Nephron (organoid): ENCODE measurements at regions not wholly inside any gene's neighbourhood (a gene's known extent, or its start where the extent isn't known, plus 50 kb on each side); places are given as distances from the start of the nearest gene placed in this dataset.

Source experiments
- H3K27ac Mint-ChIP-seq, 3 experiments: 2 replicates each; pipeline ENCODE4 v1.8.0; 2020; ENCODE audit warnings: mixed read lengths in 3 of 3, mild to moderate bottlenecking in 2 of 3, moderate library complexity in 1 of 3
- H3K27me3 Mint-ChIP-seq: 2 replicates; pipeline ENCODE4 v1.8.0; 2021; ENCODE audit warnings: low read depth, mild to moderate bottlenecking, moderate library complexity, mixed read lengths
- H3K36me3 Mint-ChIP-seq: 2 replicates; pipeline ENCODE4 v1.8.0; 2020; ENCODE audit warnings: low read depth, mixed read lengths
- H3K4me1 Mint-ChIP-seq: 2 replicates; pipeline ENCODE4 v1.8.0; 2020; ENCODE audit warnings: mixed read lengths
- H3K4me3 Mint-ChIP-seq, 3 experiments: 2 replicates each; pipeline ENCODE4 v1.8.0; 2020; ENCODE audit warnings: mild to moderate bottlenecking in 3 of 3, mixed read lengths in 3 of 3, moderate library complexity in 2 of 3
- H3K9me3 Mint-ChIP-seq: 2 replicates; pipeline ENCODE4 v1.8.0; 2020; ENCODE audit warnings: mixed read lengths
- CTCF ChIP-seq, 3 experiments: fragments of 200-600 bp; sonication (generic); IDR thresholded peaks; one replicate each; pipeline ENCODE4 v1.5.0; 2021; ENCODE audit warnings: antibody characterized with exemption in 3 of 3; ENCODE audit not compliant: unreplicated experiment in 3 of 3

- Mint-ChIP-seq H3K9me3 (peaks cover 16% of the 10 kb centered on the region), H3K36me3 (no peaks in the 10 kb centered on the region)
Measured at GRCh38 chr20:41783423-41784208, 165.4 kb upstream of the CHD6 start.

GRCh38 chr20:41782730-41783406, 164.7 kb upstream of the CHD6 start:
- TF ChIP-seq CTCF (IDR thresholded peaks at IDR 0.05; ENCODE audit: unreplicated experiment in 3 of 3), result no peak
- Mint-ChIP-seq H3K4me1 (peaks cover 7% of the 10 kb centered on the region), H3K9me3 (peaks cover 10% of the 10 kb centered on the region), H3K36me3 (no peaks in the 10 kb centered on the region), H3K4me3 (no peak overlapping the region), H3K27me3 (peaks cover 13% of the 10 kb centered on the region), H3K27ac (peak overlapping the region in 1 of 3 experiments; percentile 40)

More at GRCh38 chr20:41783423-41784208, 165.4 kb upstream of the CHD6 start:
- Mint-ChIP-seq H3K27me3 (peaks cover 9% of the 10 kb centered on the region), H3K4me3 (no peak overlapping the region), H3K4me1 (peaks cover 7% of the 10 kb centered on the region), H3K27ac (peak overlapping the region; percentile 19 to 34 (median 34))
- no peak for TF ChIP-seq CTCF (IDR thresholded peaks at IDR 0.05; ENCODE audit: unreplicated experiment in 3 of 3)

DNA sequence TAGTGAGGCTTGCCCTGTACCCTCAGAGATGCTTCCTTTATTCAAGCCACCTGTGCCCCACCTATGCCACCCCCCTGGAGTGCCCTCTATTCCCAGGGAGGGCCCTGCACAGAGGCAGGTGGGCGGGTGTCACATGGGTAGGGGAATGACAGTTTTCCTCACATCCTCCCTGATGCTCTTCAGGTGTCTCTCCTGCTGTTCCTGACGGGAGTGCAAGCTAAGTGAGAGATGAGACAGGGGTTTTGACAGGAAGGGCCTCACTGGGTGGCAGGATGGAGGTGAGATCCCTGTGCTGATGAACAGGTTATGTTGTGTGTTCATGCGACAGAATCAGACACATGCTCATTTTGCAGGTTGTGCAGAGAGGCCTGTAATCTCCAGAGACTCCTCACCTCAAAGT, 164.1 kb upstream of the CHD6 start:
- Mint-ChIP-seq H3K9me3 (peaks cover 9% of the 10 kb centered on the region), H3K27ac (no peak overlapping the region), H3K4me1 (peaks cover 7% of the 10 kb centered on the region), H3K36me3 (no peaks in the 10 kb centered on the region), H3K4me3 (no peak overlapping the region), H3K27me3 (peaks cover 19% of the 10 kb centered on the region)
- no peak for TF ChIP-seq CTCF (IDR thresholded peaks at IDR 0.05; ENCODE audit: unreplicated experiment in 3 of 3)

DNA sequence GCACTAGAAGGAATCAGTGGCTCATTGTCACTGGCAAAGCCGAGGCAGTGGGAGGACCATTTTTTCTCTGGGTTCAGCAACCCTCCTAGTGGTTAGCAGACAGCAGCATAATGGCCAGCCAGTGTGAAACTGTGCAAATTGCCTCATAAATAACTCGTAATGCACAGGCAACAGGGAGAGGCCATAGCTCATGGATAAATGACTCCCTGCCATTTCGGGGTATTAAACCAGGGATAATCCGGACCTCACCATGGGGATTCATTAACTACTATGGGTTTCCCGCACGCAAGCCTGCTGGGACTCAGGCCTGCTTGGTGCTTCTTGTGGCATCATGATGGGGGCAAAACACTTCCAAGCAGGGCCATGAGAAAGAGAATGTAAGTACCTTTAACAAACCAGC, 158.2 kb upstream of the CHD6 start:
- Mint-ChIP-seq H3K9me3 (no peaks in the 10 kb centered on the region), H3K27ac (peak overlapping the region in 1 of 3 experiments; percentile 38), H3K27me3 (peaks cover 52% of the 10 kb centered on the region), H3K4me1 (no peaks in the 10 kb centered on the region), H3K36me3 (no peaks in the 10 kb centered on the region), H3K4me3 (no peak overlapping the region)
- no peak for TF ChIP-seq CTCF (IDR thresholded peaks at IDR 0.05; ENCODE audit: unreplicated experiment in 3 of 3)

- no peaks in the 10 kb centered on the region for H3K9me3 Mint-ChIP-seq
- H3K36me3 Mint-ChIP-seq, result no peaks in the 10 kb centered on the region
- H3K27me3 Mint-ChIP-seq, result peaks cover 55% of the 10 kb centered on the region
- no peak for TF ChIP-seq CTCF (IDR thresholded peaks at IDR 0.05; ENCODE audit: unreplicated experiment in 3 of 3)
- H3K4me3 Mint-ChIP-seq, result no peak overlapping the region
- H3K4me1 Mint-ChIP-seq, result no peaks in the 10 kb centered on the region
- H3K27ac Mint-ChIP-seq, result no peak overlapping the region
Measured at GRCh38 chr20:41774291-41774690, 156.1 kb upstream of the CHD6 start.
